ENCODE measurements at regions not wholly inside any gene's neighbourhood (a gene's known extent, or its start where the extent isn't known, plus 50 kb on each side); places are given as distances from the start of the nearest gene placed in this dataset.

DNA sequence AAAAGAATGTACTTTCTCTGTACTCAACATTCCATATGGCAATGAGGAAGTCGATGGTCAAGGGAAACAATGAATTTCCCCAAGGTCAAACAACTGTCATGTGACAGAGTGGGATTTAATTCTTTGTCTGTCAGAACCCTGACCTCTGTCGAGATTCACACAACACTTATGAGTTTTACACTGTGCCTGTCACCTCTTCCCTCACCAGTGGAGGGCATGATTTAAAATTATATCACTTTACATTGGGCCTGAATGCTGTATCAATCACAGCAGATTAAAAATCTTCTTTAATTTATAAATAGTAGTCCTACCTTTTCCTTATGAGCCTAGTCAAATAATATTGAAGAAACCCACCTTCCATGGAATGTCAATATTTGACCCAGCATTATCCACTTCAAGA is 276.7 kb downstream of the CDH10 start:
- no peak for DNase-seq (ENCODE audit: low read depth)

DNA sequence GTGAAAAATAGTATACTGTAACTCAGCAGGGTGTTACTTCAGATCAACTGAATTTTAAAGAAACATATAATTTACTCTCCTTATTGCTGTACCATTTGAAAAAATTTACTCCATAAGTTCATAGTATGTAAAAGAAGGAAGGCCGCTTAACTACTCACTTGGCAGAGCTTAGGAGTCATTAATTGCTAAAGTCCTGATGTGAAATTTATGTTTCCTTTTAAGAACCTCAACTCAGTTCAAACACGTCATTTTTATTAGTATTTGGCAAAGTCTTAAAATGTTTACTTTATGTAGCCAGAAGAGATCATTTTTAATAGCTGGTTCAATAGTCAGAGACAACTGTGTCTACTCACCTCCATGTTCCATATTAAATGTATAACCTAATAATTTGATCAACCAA is 268.6 kb downstream of the CDH10 start:
- DNase-seq (ENCODE audit: low read depth) = no peak

DNA sequence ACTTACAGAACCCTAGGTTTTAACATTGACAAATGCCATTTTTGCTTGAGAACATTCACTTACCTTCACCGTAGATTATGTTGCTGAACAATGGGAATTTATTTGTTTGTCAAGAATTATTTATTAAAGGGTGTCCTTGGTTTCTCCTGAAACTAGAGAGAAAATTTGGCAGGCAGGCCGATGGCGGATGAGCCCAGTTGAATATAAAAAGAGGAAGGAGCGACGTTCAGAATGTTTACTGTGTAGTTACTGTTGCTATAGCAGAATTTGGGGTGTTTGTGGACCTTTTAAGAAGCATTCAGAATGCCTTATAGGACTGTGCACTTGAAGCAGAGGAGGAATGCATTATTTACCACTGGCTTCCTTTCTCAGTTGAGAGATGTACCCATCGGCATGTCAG is 268.2 kb downstream of the CDH10 start:
- DNase-seq (ENCODE audit: low read depth) = no peak

DNA sequence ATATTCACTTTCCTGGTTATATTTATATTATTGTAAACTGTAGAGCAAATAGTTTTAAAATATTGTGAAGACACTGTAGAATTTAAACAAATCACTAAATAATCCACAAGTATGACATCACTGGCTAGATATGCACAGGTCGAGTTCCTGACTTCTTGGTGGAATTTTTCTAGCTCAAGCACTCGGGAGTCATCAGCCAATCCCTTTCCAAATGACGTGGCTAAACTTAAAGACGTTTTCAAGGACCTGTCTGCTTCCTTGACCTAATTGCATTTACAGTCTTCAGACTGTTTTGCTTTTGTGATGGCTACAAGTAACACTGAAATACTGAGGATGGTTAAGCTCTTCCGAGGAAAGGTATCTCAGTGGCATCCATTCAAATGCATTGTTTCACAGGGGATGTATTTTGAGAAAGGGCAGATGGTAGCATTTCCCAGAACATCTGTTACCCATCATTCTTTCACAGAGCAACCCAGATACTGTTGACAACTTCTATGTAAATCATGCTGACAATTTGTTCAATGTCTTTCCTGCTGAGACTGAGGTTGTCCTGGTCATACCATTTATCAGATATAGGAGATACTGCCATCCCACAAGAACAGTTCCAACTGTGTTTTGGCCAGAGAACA is 262.8 kb downstream of the CDH10 start:
- DNase-seq (ENCODE audit: low read depth) = no peak

DNA sequence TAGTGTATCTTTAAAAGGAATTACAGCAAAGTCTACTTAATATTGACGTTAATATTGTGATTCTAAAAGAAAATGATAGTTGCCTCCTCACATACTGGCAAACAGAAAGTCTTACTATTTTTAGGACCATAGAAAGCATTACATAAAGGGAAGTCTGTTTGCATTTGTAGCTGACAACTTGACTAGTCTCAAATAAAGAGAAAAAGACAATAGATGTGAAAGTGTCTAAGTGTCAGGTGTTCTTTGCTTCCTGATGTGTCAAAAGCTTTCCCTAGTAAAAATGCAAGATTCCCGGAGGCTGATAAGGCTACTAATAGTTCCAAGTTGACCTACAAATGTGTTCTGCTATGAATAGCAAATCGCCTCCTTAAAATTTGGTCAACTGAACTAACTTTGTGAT is 259.7 kb downstream of the CDH10 start:
- DNase-seq (ENCODE audit: low read depth) = no peak

DNA sequence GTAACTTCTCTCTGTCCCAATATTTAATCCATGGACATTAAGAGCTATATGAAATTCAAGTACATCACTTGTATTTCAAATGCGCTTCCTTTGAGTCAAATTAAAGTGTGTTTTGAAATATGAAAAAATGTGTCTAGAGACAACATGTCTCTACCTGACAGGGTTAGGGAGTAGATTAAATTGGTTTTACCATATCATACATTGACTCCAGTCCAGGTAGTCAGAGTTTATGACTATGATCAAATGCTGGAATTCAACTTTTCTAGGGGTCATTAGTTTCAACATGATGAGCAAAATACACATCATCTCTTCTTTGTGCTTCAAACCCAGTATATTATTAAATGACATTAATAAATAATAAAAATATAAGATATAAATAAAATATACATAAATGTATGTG is 259.2 kb downstream of the CDH10 start:
- DNase-seq (ENCODE audit: low read depth) = no peak

DNA sequence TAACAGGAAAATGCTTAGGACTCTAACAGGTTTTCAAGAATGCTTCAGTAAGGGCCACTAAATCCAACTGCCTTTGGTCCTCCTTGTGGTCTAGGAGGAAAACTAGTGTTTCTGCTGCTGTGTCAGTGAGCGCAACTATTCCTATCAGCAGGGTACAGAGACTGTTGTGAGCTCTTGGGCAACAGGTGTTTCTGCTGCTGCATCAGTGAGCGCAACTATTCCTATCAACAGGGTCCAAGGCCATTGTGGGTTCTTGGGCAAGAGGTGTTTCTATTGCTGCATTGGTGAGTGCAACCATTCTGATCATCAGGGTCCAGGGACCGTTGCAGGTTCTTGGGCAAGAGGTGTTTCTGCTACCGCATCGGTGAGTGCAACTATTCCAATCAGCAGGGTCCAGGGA is 256.3 kb downstream of the CDH10 start:
- no peak for DNase-seq (ENCODE audit: low read depth)

DNA sequence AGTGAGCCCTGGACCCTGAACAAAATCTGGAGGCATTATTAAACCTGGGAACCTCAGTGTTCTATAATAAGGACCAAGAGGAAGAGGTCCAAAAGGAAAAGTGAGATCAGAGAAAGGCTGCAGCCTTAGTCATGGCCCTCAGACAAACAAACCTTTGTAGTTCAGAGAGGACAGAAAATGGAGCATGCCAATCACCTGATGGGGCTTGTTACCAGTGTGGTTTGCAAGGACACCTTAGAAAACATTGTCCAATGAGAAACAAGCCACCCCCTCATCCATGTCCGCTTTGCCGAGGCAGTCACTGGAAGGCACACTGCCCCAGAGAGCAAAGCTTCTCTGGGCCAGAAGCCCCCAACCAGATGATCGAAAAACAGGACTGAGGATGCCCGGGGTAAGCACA is 254.8 kb downstream of the CDH10 start:
- DNase-seq (ENCODE audit: low read depth) = no peak

DNA sequence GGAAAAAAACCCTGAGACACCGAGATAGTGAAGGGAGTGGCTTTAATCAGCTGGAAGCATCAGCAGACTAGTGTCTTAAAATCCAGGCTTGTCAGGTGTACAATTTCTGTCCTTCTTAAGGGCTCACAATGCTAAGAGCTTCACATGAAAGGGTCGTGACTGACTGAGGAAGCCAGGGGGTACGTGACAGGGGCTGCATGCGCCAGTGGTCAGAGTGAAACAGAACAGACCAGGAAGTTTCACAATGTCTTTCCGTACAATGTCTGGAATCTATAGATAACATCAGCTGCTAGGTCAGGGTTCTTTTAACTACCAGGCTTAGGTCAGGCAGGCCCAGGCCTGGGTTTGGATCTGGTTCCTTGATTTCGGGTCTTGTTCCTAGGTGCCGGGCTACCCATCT is 253.0 kb downstream of the CDH10 start:
- DNase-seq (ENCODE audit: low read depth) = no peak

DNA sequence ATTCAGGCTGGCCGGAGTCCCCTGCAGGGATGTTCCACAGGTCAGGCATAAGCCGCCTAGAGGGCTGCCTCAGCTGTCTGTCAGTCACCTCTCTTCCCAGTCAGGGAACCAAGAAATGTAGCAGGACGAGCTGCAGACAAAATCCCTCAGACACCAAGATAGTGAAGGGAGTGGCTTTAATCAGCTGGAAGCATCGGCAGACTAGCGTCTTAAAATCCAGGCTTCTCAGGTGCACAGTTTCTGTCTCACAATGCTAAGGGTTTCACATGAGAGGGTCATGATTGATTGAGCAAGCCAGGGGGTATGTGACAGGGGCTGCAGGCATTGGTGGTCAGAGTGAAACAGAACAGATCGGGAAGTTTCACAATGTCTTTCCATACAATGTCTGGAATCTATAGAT is 247.2 kb downstream of the CDH10 start:
- DNase-seq (ENCODE audit: low read depth) = no peak

DNA sequence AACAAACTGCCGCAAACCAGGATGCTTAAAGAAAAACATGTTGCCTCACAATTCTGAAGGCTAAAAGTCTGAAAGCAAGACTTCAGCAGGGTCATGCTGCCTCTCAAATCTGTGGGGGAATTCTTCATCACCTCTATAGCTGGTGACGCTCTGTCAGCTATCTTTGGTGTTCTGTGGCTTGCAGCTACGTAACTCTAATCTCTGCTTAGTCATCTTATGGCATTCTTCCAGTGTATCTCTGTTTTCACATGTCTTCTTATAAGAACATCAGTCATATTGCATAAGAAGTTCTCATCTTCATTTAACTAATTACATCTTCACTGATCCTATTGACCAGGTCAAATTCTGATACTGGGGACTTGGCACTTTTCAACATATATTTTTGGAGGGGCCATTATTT is 243.0 kb downstream of the CDH10 start:
- DNase-seq (ENCODE audit: low read depth) = peak; percentile 11

DNA sequence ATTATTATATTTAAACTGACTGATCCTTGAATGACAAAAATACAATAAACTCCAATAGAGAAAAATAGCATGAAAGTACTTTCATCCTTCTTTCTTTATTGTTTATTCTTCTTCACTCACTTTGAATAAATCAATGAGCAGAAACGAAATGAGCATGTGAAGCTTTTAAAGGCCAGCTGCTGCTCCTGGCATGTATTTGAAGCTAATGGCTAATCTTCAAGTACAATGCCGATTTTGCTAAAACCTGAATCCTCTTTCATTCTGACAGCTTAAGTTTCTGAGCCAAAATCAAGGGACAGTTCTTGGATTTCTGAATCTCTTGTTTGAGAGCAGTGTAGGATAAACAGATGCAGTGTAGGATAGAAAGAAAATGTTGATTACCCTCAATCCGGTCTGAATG is 237.3 kb downstream of the CDH10 start:
- no peak for DNase-seq (ENCODE audit: low read depth)

DNA sequence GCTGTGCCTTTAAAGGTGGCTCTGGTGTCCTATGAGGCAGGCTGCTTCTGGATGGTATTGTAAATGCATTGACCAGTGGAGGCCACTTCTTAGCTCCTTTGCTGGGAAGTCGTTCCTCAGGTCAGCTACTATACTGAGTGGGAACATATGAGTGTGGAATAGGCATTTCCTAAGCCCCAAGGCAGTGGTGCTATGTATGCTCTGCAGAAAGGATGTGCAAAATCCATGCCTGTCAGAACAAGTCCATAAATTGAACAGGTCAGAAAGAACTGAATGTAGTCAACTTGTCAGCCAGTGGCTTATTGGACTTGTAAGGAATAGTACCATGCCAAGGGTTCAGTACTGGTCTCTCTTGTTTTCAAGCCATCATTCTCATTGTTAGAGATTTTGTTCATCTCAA is 216.4 kb downstream of the CDH10 start:
- DNase-seq (ENCODE audit: low read depth) = no peak

DNA sequence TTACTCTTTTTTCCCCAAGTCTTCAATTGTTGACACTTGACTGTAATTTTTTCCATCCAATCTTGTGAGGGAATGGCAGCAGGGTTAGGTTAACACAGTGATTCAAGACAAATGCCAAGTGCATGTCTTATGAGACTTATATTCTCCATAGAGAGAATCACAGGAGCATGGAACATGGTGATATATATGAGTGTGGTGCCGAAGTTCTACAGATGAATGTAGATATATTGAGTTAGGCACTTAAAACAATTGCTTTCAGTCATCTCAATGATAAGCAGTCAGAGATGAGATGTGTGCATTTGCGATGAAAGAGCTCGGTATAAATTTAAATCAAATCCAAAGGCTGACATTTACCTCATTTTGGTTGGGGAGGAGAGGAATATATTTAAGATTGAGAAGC is 211.2 kb downstream of the CDH10 start:
- no peak for DNase-seq (ENCODE audit: low read depth)

All from RPMI7951 (cell line).